ENCODE measurements at regions not wholly inside any gene's neighbourhood (a gene's known extent, or its start where the extent isn't known, plus 50 kb on each side); places are given as distances from the start of the nearest gene placed in this dataset.

DNA sequence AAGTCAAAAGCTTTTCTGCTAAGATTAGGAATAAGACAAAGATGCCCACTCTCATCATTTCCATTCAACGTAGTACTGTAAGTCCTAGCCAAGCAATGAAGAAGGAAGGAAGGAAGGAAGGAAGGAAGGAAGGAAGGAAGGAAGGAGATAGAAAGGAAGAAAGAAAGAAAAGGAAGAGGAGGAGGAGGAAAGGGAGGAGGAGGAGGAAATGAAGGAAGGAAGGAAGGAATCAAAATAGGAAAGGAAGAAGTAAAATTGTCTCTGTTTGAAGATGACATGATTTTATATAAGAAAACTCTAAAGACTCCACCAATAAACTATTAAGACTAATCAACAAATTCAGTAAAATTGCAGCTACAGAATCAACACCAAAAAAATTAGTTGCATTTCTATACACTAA is 66.0 kb upstream of the DHRS4 start:
- no peak for TF ChIP-seq JUN (IDR thresholded peaks at IDR 0.05)
- TF ChIP-seq BHLHE40 (IDR thresholded peaks at IDR 0.05; ENCODE audit: low read depth, low read length), result no peak
- TF ChIP-seq, protein P1, sequence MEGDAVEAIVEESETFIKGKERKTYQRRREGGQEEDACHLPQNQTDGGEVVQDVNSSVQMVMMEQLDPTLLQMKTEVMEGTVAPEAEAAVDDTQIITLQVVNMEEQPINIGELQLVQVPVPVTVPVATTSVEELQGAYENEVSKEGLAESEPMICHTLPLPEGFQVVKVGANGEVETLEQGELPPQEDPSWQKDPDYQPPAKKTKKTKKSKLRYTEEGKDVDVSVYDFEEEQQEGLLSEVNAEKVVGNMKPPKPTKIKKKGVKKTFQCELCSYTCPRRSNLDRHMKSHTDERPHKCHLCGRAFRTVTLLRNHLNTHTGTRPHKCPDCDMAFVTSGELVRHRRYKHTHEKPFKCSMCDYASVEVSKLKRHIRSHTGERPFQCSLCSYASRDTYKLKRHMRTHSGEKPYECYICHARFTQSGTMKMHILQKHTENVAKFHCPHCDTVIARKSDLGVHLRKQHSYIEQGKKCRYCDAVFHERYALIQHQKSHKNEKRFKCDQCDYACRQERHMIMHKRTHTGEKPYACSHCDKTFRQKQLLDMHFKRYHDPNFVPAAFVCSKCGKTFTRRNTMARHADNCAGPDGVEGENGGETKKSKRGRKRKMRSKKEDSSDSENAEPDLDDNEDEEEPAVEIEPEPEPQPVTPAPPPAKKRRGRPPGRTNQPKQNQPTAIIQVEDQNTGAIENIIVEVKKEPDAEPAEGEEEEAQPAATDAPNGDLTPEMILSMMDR (IDR thresholded peaks at IDR 0.05), result no peak
- TF ChIP-seq, protein P2, sequence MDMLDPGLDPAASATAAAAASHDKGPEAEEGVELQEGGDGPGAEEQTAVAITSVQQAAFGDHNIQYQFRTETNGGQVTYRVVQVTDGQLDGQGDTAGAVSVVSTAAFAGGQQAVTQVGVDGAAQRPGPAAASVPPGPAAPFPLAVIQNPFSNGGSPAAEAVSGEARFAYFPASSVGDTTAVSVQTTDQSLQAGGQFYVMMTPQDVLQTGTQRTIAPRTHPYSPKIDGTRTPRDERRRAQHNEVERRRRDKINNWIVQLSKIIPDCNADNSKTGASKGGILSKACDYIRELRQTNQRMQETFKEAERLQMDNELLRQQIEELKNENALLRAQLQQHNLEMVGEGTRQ (IDR thresholded peaks at IDR 0.05), result no peak
- TF ChIP-seq GATA3 (IDR thresholded peaks at IDR 0.05; ENCODE audit: borderline replicate concordance), result no peak
- TF ChIP-seq HOXB5 (CRISPR knock-in tag; IDR thresholded peaks at IDR 0.05), result no peak
- TF ChIP-seq, protein P3, sequence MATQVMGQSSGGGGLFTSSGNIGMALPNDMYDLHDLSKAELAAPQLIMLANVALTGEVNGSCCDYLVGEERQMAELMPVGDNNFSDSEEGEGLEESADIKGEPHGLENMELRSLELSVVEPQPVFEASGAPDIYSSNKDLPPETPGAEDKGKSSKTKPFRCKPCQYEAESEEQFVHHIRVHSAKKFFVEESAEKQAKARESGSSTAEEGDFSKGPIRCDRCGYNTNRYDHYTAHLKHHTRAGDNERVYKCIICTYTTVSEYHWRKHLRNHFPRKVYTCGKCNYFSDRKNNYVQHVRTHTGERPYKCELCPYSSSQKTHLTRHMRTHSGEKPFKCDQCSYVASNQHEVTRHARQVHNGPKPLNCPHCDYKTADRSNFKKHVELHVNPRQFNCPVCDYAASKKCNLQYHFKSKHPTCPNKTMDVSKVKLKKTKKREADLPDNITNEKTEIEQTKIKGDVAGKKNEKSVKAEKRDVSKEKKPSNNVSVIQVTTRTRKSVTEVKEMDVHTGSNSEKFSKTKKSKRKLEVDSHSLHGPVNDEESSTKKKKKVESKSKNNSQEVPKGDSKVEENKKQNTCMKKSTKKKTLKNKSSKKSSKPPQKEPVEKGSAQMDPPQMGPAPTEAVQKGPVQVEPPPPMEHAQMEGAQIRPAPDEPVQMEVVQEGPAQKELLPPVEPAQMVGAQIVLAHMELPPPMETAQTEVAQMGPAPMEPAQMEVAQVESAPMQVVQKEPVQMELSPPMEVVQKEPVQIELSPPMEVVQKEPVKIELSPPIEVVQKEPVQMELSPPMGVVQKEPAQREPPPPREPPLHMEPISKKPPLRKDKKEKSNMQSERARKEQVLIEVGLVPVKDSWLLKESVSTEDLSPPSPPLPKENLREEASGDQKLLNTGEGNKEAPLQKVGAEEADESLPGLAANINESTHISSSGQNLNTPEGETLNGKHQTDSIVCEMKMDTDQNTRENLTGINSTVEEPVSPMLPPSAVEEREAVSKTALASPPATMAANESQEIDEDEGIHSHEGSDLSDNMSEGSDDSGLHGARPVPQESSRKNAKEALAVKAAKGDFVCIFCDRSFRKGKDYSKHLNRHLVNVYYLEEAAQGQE (IDR thresholded peaks at IDR 0.05), result no peak
- no peak for TF ChIP-seq RAD21 (conservative IDR thresholded peaks at IDR 0.05 in 1 of 2, IDR thresholded peaks at IDR 0.05 in 1 of 2)
- TF ChIP-seq CEBPB (IDR thresholded peaks at IDR 0.05), result no peak
- no peak for TF ChIP-seq RCOR1 (IDR thresholded peaks at IDR 0.05; ENCODE audit: low read depth, low read length)
- TF ChIP-seq PHF8 (IDR thresholded peaks at IDR 0.05; ENCODE audit: borderline replicate concordance, low read depth), result no peak
- TF ChIP-seq, protein P4, sequence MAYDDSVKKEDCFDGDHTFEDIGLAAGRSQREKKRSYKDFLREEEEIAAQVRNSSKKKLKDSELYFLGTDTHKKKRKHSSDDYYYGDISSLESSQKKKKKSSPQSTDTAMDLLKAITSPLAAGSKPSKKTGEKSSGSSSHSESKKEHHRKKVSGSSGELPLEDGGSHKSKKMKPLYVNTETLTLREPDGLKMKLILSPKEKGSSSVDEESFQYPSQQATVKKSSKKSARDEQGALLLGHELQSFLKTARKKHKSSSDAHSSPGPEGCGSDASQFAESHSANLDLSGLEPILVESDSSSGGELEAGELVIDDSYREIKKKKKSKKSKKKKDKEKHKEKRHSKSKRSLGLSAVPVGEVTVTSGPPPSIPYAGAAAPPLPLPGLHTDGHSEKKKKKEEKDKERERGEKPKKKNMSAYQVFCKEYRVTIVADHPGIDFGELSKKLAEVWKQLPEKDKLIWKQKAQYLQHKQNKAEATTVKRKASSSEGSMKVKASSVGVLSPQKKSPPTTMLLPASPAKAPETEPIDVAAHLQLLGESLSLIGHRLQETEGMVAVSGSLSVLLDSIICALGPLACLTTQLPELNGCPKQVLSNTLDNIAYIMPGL (CRISPR knock-in tag; IDR thresholded peaks at IDR 0.05; ENCODE audit: borderline replicate concordance), result no peak
